Activated CD8-positive, alpha-beta T cell treated with anti-CD3 and anti-CD28 coated beads for 36 hours (primary cell): ENCODE measurements at regions not wholly inside any gene's neighbourhood (a gene's known extent, or its start where the extent isn't known, plus 50 kb on each side); places are given as distances from the start of the nearest gene placed in this dataset.

ENCODE experiments used
- ATAC-seq: fragments of 200-7000 bp; cut with Tn5 transposase; one replicate; pipeline ENCODE4 v1.10.0; 2021; ENCODE audit warnings: mild to moderate bottlenecking, moderate library complexity
- CTCF ChIA-PET: fragments of 350-600 bp; sonication (Branson Sonifier 250); formaldehyde crosslinking; loops from one replicate; lab custom pipeline; 2021; ENCODE audit warnings: antibody characterized with exemption; lab: Charles Lee
- POLR2A ChIA-PET: fragments of 350-600 bp; sonication (Branson Sonifier 250); formaldehyde crosslinking; loops from one replicate; lab custom pipeline; 2021; ENCODE audit warnings: antibody characterized with exemption; lab: Charles Lee
- DNase-seq: peaks from one replicate; pipeline ENCODE4 v3.0.0-alpha.2; 2020
- H3K27ac Mint-ChIP-seq: one replicate; pipeline ENCODE4 v1.8.0; 2021; ENCODE audit warnings: mild to moderate bottlenecking, mixed read lengths
- H3K27me3 Mint-ChIP-seq: one replicate; pipeline ENCODE4 v1.8.0; 2021; ENCODE audit warnings: mixed read lengths
- H3K36me3 Mint-ChIP-seq: one replicate; pipeline ENCODE4 v1.8.0; 2021; ENCODE audit warnings: low read depth, mixed read lengths
- H3K4me1 Mint-ChIP-seq: one replicate; pipeline ENCODE4 v1.8.0; 2021; ENCODE audit warnings: low read depth, mixed read lengths
- H3K4me3 Mint-ChIP-seq: one replicate; pipeline ENCODE4 v1.8.0; 2021; ENCODE audit warnings: mild to moderate bottlenecking, moderate library complexity, mixed read lengths
- H3K9me3 Mint-ChIP-seq: one replicate; pipeline ENCODE4 v1.8.0; 2021; ENCODE audit warnings: mixed read lengths
- CTCF ChIP-seq: fragments of 200-600 bp; IDR thresholded peaks from one replicate; pipeline ENCODE4 v1.8.0; 2022; ENCODE audit warnings: antibody characterized with exemption, mild to moderate bottlenecking
- intact Hi-C: fragments of 100-400 bp; cut with micrococcal nuclease; formaldehyde crosslinking; loops from one replicate; pipeline ENCODE4 v1.10.0; 2022

- intact Hi-C loops: no loop called here
- TF ChIP-seq CTCF: no peak
- H3K27me3 Mint-ChIP-seq: peaks cover 20% of the 10 kb centered on the region
- POLR2A ChIA-PET: no interaction called here
- H3K4me1 Mint-ChIP-seq: no peaks in the 10 kb centered on the region
- CTCF ChIA-PET: interaction anchor here (1.1 kb wide), 1 partner anchor 41 kb away, joined by 3 read pairs; no protein-coding TSS in a partner anchor
- H3K27ac Mint-ChIP-seq: no peak overlapping the region
- peaks cover 3% of the 10 kb centered on the region for H3K9me3 Mint-ChIP-seq
- DNase-seq (no peak), ATAC-seq (no peak)
- H3K4me3 Mint-ChIP-seq: no peak overlapping the region
- H3K36me3 Mint-ChIP-seq: no peaks in the 10 kb centered on the region
Measured at GRCh38 chr9:131803758-131804411, 64.0 kb upstream of the RAPGEF1 start.

GRCh38 chr9:131801810-131802209 is 61.9 kb upstream of the RAPGEF1 start:
- Mint-ChIP-seq H3K27ac (no peak overlapping the region), H3K9me3 (peaks cover 3% of the 10 kb centered on the region), H3K36me3 (no peaks in the 10 kb centered on the region), H3K4me3 (no peak overlapping the region), H3K4me1 (no peaks in the 10 kb centered on the region), H3K27me3 (peaks cover 14% of the 10 kb centered on the region)
- DNase-seq: no peak
- ChIA-PET CTCF (no interaction called here), POLR2A (no interaction called here)
- no peak for TF ChIP-seq CTCF
- intact Hi-C loops: no loop called here
- ATAC-seq: no peak

GRCh38 chr9:131800843-131801242 is 61.0 kb upstream of the RAPGEF1 start:
- Mint-ChIP-seq H3K9me3 (peaks cover 3% of the 10 kb centered on the region), H3K4me3 (no peak overlapping the region), H3K27ac (no peak overlapping the region), H3K27me3 (peaks cover 13% of the 10 kb centered on the region), H3K4me1 (no peaks in the 10 kb centered on the region), H3K36me3 (no peaks in the 10 kb centered on the region)
- ATAC-seq: no peak
- no peak for DNase-seq
- intact Hi-C loops: no loop called here
- POLR2A ChIA-PET: interaction anchor here (0.6 kb wide), 1 partner anchor 382 kb away, joined by 3 read pairs; no protein-coding TSS in a partner anchor
- CTCF ChIA-PET: no interaction called here
- no peak for TF ChIP-seq CTCF

- ATAC-seq: no peak
- intact Hi-C loops: no loop called here
- CTCF ChIA-PET: no interaction called here
- peaks cover 3% of the 10 kb centered on the region for H3K9me3 Mint-ChIP-seq
- POLR2A ChIA-PET: interaction anchor here (0.6 kb wide), 1 partner anchor 382 kb away, joined by 3 read pairs; no protein-coding TSS in a partner anchor
- no peak for TF ChIP-seq CTCF
- H3K27me3 Mint-ChIP-seq: peaks cover 12% of the 10 kb centered on the region
- H3K27ac Mint-ChIP-seq: no peak overlapping the region
- DNase-seq: no peak
- H3K4me3 Mint-ChIP-seq: no peak overlapping the region
- no peaks in the 10 kb centered on the region for H3K36me3 Mint-ChIP-seq
- H3K4me1 Mint-ChIP-seq: no peaks in the 10 kb centered on the region
Measured at GRCh38 chr9:131800366-131800765, 60.5 kb upstream of the RAPGEF1 start.

- Mint-ChIP-seq H3K27ac (no peak overlapping the region), H3K9me3 (peaks cover 3% of the 10 kb centered on the region), H3K27me3 (peaks cover 14% of the 10 kb centered on the region), H3K4me3 (no peak overlapping the region), H3K36me3 (no peaks in the 10 kb centered on the region), H3K4me1 (no peaks in the 10 kb centered on the region)
- ChIA-PET POLR2A (no interaction called here), CTCF (interaction anchor here (1.2 kb wide), 1 partner anchor 454 kb away, joined by 3 read pairs; no protein-coding TSS in a partner anchor)
- intact Hi-C loops: no loop called here
- no peak for TF ChIP-seq CTCF
- DNase-seq (peak; percentile 63), ATAC-seq (no peak)
Measured at GRCh38 chr9:131799177-131799823, 59.4 kb upstream of the RAPGEF1 start.
